ENCODE measurements at regions not wholly inside any gene's neighbourhood (a gene's known extent, or its start where the extent isn't known, plus 50 kb on each side); places are given as distances from the start of the nearest gene placed in this dataset.
"Not testable (repeated sequence)": the region's sequence is repeated elsewhere in the genome, so short reads cannot be mapped to it uniquely, and the experiment has no call there.

DNA sequence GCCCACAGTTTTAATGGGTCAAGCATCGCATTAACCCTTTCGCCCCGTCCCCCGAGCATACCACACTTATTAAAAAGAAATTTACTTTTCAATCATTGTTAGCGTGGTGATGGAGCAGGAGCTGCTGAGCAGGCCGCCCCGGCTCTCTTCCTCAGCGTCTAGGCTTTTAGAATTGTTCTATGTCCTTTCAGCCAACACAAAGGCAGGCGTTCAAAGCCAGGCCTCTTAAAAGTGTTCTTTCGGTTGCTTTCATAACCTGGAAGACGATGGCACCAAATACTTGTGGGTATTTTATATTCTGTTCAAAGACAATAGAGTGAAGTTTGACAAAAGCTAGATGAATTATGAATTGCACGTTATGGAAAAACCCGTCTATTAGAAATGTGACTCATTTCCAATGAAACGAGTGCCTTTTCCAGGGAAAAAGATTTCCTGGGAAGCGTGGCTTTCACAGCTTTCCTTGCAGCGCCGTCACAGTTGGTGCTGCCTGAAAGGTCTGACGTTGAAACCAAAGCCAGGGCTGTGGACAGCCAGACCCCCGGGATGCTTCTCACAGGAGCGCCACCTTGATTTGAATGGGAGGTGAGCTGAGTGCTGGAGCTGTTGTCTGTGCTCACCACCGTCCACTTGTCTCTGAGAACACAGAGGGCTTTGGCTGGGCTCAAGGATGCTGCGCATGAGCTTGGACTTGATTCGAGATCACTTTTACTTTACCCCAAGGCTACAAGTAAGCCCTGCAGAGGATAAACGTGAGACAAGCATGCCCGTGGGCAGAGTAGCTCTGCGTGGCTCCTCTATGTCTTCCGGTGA, 78.8 kb downstream of the SOX1 start:
- no peak for DNase-seq (ENCODE audit: low spot score)
- no peak for ATAC-seq

DNA sequence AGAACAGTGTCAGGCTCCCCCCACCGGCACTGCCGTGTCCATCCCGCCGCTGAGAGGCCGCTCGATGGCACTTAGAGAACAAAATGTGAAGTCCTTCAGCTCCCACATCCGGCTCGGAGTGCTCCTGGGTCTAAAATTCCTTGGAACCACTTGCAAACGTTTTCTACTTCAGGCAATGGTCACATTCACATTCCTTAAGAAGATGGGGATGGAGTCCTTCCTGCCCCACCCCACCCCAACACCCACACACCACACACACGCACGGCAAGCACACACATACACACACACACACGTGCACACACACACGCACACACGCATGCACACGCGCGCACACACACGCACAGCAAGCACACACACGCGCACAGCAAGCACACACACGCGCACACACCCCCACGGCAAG, 83.4 kb downstream of the SOX1 start:
- ATAC-seq (no peak), DNase-seq (ENCODE audit: low spot score) (no peak)

DNA sequence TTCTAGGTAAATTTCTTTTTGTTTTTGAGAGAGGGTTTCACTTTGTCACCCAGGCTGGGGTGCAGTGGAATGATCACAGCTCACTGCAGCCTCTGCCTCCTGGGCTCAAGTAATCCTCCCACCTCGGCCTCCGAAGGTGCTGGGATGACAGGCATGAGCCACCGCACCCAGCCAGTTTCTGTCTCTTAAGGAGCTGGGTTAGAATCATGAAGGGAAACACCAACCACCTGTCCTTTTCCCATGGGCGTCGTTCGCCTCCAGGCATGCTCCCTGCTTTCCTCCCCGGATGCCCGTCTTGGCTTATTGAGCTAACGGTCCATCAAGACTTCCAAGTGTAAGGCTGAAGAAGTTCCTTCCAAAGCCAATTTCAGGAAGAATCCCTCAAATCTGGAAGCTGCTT, 85.9 kb downstream of the SOX1 start:
- no peak for DNase-seq (ENCODE audit: low spot score)

DNA sequence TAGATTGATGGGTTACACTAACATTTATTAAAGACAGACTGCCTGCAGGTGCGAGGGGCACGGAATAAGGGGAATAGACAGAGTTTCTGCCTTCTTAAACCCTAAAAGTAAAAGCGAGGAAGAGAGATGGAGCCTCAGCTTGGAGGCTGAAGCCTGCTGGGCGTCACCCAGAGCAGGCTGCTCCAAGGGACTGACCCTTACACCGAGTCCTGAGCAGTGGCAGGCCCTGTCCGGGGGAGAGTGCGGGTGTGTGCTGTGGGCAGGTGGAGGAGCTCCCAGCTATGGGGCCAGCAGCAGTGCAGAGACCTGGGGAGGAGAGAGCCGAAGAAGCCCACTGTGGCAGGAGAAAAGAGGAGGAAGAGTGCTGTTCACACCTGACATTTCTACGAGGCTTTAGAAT, 86.4 kb downstream of the SOX1 start:
- no peak for ATAC-seq

More for the DNA sequence above, 85.9 kb downstream of the SOX1 start:
- ATAC-seq = no peak

DNA sequence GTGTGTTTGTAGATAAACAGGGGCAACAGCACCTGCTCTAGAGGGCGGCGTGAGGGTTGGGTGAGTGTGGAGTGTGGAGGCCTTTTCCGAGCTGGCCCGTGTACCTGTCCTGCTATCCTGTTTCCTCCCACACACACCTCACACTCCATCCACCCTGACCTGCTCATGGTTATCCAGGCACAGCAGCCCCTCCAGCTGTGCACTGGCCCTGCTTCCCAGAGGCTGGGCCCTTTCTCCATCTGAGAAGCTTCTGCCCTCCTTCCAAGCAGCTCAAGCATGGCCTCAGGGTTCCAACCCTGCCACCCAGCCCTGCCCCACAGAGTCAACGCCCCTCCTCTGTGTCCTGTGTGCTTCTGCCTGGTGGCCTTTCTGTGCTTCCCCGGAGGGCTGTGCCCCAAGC, 86.9 kb downstream of the SOX1 start:
- ATAC-seq = no peak
- DNase-seq (ENCODE audit: low spot score) = no peak

More for the DNA sequence above, 86.4 kb downstream of the SOX1 start:
- no peak for DNase-seq (ENCODE audit: low spot score)

DNA sequence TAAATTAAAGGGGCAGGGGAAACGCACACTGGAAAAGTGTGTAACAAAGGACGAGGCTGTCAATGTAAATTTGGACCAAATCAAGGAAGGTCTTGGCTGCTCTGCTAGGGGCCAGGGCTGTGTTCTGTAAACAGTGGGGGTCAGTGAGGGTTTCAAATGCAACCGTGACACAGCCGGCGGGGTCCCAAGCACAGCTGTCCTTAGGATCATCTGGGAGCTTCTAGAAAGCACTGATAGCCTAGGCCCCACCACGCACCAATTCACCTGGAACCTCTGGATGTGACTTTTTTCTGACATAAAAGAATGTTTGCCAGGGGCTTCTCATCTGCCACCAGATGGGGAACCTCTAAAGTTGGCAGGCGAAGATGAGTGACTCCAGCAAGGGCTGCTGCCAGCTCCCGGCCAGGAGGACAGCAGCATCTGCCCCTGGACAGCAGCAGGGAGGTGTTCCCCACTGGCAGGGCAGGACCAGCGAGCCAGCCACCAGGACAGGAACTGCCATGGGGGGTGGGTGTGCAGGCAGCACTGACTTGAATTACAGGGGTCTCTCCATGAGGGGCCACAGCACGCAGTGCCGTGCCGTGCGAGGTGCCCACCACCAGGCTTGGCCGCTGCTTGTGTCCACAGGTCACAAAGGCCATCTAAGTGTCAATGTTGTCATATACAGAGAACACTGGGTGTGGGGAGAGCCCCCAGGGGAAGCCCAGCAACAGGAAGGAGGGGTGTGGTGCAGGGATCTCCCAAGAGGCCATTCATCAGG, 87.5 kb downstream of the SOX1 start:
- DNase-seq (ENCODE audit: low spot score) = no peak
- no peak for ATAC-seq

DNA sequence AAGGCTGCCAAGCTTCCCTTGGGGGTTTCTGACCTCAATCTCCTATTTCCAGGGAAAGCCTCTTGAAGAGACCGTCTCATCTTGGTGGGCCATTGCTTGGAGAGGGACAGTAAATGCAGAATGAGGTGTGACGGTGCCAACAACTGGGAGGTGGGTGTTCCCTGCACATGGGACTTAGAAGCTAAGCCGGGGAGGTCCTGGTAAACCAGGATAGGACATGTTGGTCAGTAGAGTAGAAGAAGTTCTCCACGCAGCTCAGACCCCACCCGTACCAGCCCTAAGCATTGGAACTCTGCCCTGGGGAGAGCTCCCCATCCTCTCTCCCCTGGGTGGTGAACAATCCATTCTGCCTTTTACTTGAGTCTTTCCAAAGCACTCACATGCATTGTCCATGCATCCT, 92.0 kb downstream of the SOX1 start:
- no peak for DNase-seq (ENCODE audit: low spot score)
- ATAC-seq = no peak

DNA sequence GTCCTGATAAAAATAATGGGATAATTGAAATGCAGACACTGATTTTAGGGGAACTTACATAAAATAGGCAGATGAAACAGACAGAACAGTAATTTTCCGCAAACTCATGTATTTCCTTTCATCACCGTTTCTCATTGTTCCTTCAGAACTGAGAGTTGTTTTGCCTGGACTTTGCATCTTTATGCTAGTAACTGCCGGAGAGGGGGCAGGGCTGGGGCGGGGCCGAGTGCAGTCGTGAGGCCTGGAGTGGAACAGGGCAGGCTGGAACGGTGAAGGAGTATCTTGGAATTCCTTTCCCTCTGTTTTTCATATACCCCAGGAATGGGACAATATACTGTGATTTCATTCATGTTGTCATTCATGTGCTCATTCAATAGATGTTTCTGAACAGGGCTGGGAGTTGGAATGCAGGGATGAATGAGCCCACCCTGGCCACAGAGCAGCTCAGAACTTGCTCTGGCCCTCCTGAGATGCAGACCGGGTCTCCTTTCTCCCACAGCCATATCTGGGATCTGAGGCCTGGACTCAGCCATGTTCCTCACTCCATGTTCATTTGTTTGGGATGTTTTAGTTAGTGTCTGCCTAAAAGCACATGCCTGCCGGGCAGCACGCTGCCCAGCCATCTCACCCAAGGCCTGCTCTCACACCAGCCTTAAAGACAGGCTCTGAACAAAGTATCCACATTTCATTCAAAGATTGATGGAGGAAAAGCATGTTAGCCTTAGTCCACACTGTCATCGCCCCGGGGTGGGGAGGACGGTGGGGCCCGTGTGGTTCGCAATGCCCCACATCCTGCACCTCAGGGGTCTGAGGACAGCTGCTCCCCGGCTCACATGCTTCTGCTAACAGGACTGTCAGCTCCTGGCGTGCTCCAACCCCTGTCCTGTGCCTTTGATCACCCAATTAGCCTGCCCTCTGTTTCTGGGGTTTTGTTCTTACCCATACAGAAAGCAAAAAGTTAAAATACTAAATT, 92.9 kb downstream of the SOX1 start:
- ATAC-seq (peak; percentile 52), DNase-seq (ENCODE audit: low spot score) (no peak)

DNA sequence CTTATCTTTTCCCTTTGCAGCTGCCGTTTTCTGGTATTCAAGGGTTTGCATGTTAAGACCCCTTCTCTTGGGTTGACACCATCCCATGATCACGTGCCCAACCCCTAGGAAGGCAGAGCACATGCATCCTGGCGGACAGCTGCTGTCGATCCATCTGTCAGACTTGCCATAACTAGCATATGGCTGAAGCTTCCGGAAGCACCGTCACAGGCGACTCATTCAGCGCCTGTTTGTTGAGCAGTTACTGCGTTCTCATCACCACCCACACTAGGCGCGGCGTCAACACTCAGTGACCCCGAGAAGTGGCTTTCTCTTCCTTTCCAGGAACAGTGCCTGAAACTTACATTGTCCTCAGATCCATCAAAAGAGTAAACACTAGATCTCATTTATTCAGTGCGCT, 93.6 kb downstream of the SOX1 start:
- DNase-seq (ENCODE audit: low spot score) = no peak
- ATAC-seq = no peak

DNA sequence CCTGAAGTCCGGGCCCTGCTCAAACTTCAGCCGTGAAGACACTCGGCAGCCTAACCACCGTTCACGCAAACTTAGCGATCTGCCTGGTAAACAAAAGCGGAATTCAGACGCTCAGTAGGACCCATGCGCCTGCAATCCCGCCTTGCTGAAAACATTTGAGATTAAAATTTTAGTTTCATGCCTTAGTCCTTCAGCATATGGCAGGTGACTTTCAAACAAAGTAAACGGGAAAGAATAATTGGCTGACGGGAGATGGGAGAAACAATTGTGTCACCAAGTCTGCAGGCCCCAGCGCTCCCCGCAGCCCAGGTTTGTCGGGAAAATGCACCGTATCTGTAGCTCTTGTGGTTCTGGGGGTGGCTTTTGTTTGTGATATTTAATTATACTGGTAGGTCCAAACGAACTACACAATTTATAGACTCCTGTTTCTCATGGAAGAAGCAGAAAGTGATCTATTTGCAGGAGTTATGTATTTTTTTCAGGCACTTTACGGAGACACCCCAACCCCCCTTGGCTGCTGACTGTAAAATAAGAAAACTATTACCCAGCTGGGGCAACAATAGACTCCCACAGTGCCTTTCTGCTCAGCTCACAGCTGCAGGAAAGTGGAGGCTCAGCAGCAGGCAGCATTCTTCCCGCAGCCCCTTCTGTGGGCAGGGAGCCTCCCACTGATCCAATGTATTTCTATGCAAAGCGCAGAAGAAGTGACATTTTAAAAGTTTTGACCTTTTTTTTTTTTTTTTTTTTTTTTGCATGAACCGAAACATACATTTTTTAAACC, 94.8 kb downstream of the SOX1 start:
- no peak for ATAC-seq
- no peak for DNase-seq (ENCODE audit: low spot score)

DNA sequence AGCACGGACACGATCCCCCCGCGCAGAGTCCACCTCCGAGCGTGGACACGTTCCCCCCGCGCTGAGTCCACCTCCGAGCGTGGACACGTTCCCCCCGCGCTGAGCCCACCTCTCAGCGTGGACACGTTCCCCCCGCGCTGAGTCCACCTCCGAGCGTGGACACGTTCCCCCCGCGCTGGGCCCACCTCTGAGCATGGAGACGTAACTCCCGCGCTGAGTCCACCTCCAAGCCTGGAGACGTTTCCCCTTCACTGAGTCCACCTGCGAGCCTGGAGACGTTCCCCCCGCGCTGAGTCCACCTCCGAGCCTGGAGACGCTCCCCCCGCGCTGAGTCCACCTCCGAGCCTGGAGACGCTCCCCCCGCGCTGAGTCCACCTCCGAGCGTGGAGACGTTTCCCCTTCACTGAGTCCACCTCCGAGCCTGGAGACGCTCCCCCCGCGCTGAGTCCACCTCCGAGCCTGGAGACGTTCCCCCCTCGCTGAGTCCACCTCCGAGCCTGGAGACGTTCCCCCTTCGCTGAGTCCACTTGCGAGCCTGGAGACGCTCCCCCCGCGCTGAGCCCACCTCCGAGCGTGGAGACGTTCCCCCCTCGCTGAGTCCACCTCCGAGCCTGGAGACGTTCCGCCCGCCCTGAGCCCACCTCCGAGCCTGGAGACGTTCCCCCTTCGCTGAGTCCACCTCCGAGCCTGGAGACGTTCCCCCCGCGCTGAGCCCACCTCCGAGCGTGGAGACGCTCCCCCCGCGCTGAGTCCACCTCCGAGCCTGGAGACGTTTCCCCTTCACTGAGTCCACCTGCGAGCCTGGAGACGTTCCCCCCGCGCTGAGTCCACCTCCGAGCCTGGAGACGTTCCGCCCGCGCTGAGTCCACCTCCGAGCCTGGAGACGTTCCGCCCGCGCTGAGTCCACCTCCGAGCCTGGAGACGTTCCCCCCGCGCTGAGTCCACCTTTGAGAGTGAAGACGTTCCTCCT, 97.0 kb downstream of the SOX1 start:
- not testable (repeated sequence) for DNase-seq (ENCODE audit: low spot score)

DNA sequence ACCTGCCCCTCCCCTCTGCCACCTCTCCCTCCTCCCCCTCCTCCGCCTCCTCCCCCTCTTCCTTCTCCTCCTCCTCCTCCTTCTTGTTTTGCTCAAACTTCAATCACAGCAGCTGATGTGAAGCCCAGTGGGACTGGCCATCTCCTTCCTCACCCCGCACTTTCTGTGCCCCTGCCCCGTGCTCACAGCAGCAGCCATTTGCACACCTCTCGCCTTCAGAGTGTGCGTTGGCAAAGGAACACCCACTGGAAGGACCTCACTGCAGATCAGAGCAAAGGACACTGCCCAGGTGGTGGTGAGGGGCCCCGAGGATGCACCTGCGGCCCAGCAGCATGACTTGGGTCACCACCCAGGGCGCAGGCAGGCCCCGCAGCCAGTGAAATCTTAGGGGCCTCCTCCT, 98.8 kb downstream of the SOX1 start:
- ATAC-seq = no peak
- DNase-seq (ENCODE audit: low spot score) = no peak

More for the DNA sequence above, 97.0 kb downstream of the SOX1 start:
- not testable (repeated sequence) for ATAC-seq

DNA sequence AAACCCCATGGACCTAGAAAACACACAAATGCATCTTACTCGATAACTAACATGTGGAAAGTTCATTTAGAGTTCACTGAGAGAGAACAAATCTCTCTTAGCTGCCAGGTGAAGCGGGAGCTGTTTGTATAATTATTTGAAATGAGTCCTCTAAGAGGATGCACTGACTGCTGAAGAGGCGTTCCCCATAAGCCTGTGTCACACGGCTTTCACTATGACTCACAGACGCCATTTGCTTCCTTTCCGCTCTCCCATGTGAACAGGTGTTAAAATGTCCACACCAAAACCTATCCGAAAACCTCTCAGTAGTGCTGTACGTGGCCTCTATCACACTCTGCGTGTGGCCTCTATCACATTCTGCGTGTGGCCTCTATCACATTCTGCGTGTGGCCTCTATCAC, 101.8 kb downstream of the SOX1 start:
- DNase-seq (ENCODE audit: low spot score) (no peak), ATAC-seq (no peak)

DNA sequence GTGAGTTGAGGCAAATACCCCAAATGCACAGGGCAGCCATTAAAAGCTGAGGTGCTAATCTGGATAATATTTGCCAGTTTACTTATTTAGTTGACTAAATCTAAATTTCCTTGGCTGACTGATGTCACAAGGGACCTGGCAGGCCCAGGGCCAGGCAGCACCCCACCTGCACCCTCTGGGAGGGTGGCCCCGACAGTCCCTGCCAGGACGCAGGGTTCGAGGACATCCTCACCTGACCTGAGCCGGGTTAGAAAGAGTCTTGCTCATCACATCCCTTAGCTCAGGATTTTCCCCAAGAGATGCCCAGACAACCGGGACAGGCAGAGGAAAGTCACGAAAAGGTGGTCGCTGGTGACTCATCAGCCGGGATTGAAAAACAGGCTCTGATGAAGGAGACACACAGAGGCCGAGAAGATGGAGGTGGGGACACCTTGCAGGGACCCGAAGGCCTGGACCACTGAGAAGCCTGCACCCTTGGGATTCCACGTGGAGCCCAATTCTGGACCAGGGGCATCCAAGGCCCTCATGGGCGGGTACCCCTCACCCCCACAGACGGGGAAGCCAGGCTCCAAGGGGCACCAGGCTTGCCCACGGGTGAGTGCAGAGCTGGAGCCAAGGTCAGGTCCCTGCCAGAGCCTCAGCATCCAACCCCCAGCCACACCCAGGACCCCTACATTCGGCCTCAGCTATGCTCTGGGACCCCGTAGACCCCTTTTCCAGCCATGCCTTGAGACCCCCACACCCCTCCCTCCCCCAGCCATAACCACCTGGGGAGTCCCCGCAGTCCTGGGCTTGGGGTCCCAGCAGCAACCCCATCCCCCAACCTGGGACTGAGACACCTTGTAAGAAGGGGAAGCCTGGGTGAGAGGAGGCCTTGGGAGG, 103.2 kb downstream of the SOX1 start:
- ATAC-seq = no peak
- DNase-seq (ENCODE audit: low spot score) = no peak

DNA sequence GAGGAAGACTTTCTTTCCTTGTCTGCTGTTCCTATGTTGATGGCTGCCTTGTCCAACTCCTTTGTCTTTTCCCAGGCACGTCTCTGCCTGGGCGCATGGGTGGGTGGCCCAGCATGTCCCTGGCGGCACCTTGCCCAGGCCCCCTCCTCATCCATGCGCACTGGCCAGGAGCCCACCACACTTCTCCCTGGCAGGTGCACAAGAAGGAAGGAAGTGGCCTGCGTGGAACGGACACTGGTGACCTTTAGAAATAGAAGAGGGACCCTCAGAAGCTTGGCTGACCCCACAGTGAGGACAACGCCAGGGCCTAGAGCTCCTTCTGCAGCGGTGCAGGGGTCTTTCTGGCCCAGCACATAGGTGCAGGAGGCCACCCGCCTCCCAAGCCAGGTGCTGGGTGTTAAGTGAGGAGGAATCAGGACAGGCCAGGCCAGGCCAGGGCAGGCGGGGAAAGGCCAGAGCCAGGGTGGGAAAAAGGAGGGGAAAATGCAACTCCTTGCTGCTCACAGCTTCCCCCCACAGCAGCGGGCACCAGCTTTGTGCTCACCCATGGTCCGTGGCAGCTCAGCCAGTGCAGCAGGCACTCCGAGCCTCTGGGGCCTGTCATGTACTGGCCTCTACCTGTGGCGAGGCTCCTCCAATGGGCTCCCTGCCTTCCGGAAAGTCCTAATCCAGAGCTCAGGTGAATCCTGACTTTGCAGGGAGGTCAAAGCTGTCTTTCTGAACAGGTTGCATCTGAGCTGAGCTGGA, 104.0 kb downstream of the SOX1 start:
- DNase-seq (ENCODE audit: low spot score) = no peak
- ATAC-seq = no peak

DNA sequence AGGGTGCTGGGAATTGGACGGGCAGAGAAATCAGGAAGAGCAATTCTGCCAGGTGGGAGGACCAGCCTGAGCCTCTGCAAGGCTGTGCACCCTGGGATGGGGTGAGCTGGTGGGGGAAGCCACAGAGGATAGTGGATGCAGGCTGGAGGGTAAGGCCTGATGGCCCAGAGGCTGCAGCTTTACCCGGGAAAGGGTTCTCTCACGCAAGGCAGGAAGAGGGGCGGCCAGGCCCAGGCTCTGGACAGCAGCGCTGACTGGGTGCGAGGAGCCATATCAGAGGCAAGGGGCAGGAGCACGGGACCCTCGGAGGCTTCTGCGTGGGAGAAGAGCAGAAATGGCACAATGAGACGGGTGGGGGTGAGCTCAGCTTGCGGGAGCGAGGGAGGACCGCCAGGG, 104.6 kb downstream of the SOX1 start:
- ATAC-seq (no peak), DNase-seq (ENCODE audit: low spot score) (no peak)

DNA sequence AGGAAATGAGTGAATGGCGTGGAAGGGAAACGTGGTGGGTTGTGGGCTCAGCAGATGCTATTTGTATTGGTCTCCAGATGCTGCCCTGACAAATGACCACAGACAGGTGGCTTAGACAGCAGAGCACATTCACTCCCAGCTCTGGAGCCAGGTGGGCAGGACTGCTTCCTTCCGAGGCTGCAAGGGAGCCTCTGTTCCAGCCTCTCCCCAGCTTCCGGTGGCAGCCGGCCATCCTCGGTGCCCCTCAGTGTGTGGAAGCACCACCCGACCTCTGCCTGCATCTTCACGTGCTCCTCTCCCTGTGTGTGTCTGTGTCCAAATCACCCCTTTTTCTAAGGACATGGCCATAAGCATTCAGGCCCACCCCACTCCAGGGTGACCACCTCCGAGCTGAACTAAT, 105.1 kb downstream of the SOX1 start:
- DNase-seq (ENCODE audit: low spot score) (no peak), ATAC-seq (no peak)

All from left lobe of liver (tissue), 2 donors.